B cell (primary cell): ENCODE measurements at regions not wholly inside any gene's neighbourhood (a gene's known extent, or its start where the extent isn't known, plus 50 kb on each side); places are given as distances from the start of the nearest gene placed in this dataset.

ENCODE experiments used
- ATAC-seq: fragments of 200-7000 bp; cut with Tn5 transposase; one replicate; pipeline ENCODE4 v1.10.0; 2021; ENCODE audit warnings: low read depth, mild to moderate bottlenecking, moderate number of reproducible peaks, moderate library complexity
- CTCF ChIA-PET: fragments of 350-600 bp; sonication (Branson Sonifier 250); formaldehyde crosslinking; loops from one replicate; lab custom pipeline; 2021; ENCODE audit warnings: antibody characterized with exemption, inconsistent platforms; lab: Charles Lee
- POLR2A ChIA-PET: fragments of 350-600 bp; sonication (Branson Sonifier 250); formaldehyde crosslinking; loops from one replicate; lab custom pipeline; 2021; ENCODE audit warnings: antibody characterized with exemption; lab: Charles Lee
- DNase-seq: peaks from one replicate; pipeline ENCODE4 v3.0.0; 2013
- H2AFZ ChIP-seq: 2 replicates; pipeline ENCODE4 v1.6.1; 2012; ENCODE audit warnings: mild to moderate bottlenecking, low read depth, low read length; ENCODE audit not compliant: insufficient read depth, poor library complexity, severe bottlenecking
- H3K27ac ChIP-seq, 2 donors: 1 replicate in 1 of 2; 2 replicates in 1 of 2; pipeline ENCODE4 v1.5.1; 2012 to 2013; ENCODE audit warnings: low read length in 2 of 2, mild to moderate bottlenecking in 2 of 2, moderate library complexity in 1 of 2
- H3K27me3 ChIP-seq, 4 experiments: fragments of 200-600 bp in 1 of 4; sonication (generic) in 1 of 4; replicated peaks in 1 of 4; 1 replicate in 2 of 4; 2 replicates in 2 of 4; pipeline versions ENCODE4 v1.6.1 to v1.7.0; 2013 to 2016; ENCODE audit warnings: low read length in 3 of 4, mild to moderate bottlenecking in 2 of 4, mixed read lengths in 1 of 4, moderate library complexity in 1 of 4; ENCODE audit not compliant: insufficient read depth in 4 of 4, control insufficient read depth in 3 of 4; ENCODE audit errors: control extremely low read depth in 1 of 4
- H3K36me3 ChIP-seq, 2 experiments: replicated peaks in 1 of 2; 1 replicate in 1 of 2; 2 replicates in 1 of 2; pipeline versions ENCODE4 v1.6.1 to v1.7.1; 2013; ENCODE audit warnings: low read length in 1 of 2; ENCODE audit not compliant: insufficient read depth in 2 of 2, control insufficient read depth in 1 of 2; ENCODE audit errors: control extremely low read depth in 1 of 2, extremely low read depth in 1 of 2
- H3K4me1 ChIP-seq, 2 donors: fragments of 200-600 bp in 1 of 2; sonication (generic) in 1 of 2; 1 replicate in 1 of 2; 2 replicates in 1 of 2; pipeline versions ENCODE4 v1.5.1 to v1.6.1; 2013 to 2017; ENCODE audit warnings: low read length in 2 of 2; ENCODE audit not compliant: control insufficient read depth in 2 of 2, insufficient read depth in 2 of 2
- H3K4me2 ChIP-seq: replicated peaks from 2 replicates; pipeline ENCODE3; 2012; ENCODE audit warnings: mild to moderate bottlenecking, low read depth, low read length; ENCODE audit not compliant: poor library complexity, severe bottlenecking
- H3K4me3 ChIP-seq, 5 experiments: fragments of 200-600 bp in 1 of 5; sonication (generic) in 1 of 5; 1 replicate in 3 of 5; 2 replicates in 2 of 5; pipeline versions ENCODE4 v1.5.1 to v1.7.0; 2011 to 2016; ENCODE audit warnings: low read length in 4 of 5, mild to moderate bottlenecking in 4 of 5, low read depth in 2 of 5, control low read depth in 1 of 5, moderate library complexity in 1 of 5; ENCODE audit not compliant: insufficient read depth in 1 of 5; ENCODE audit errors: control extremely low read depth in 1 of 5, extremely low read depth in 1 of 5
- H3K79me2 ChIP-seq: fragments of 200-600 bp; sonication (generic); one replicate; pipeline ENCODE4 v1.6.0; 2016; ENCODE audit warnings: low read length; ENCODE audit not compliant: control insufficient read depth, insufficient read depth
- H3K9ac ChIP-seq: fragments of 200-600 bp; sonication (generic); 2 replicates; pipeline ENCODE4 v1.6.1; 2017; ENCODE audit warnings: mild to moderate bottlenecking, low read length, moderate library complexity
- H3K9me3 ChIP-seq, 3 donors: one replicate each; pipeline versions ENCODE4 v1.6.1 to v1.7.1; 2013; ENCODE audit warnings: low read length in 2 of 3; ENCODE audit not compliant: control insufficient read depth in 2 of 3, insufficient read depth in 1 of 3; ENCODE audit errors: control extremely low read depth in 1 of 3
- H4K20me1 ChIP-seq: 2 replicates; pipeline ENCODE4 v1.6.0; 2012; ENCODE audit warnings: mild to moderate bottlenecking, low read length; ENCODE audit not compliant: insufficient read depth, control insufficient read depth, poor library complexity, severe bottlenecking
- H3K27ac Mint-ChIP-seq: one replicate; pipeline ENCODE4 v1.8.0; 2021; ENCODE audit warnings: mixed read lengths
- H3K27me3 Mint-ChIP-seq: one replicate; pipeline ENCODE4 v1.8.0; 2021; ENCODE audit warnings: mixed read lengths
- H3K4me1 Mint-ChIP-seq: one replicate; pipeline ENCODE4 v1.8.0; 2021; ENCODE audit warnings: mixed read lengths
- H3K4me3 Mint-ChIP-seq: one replicate; pipeline ENCODE4 v1.8.0; 2021; ENCODE audit warnings: mixed read lengths
- H3K9me3 Mint-ChIP-seq: one replicate; pipeline ENCODE4 v1.8.0; 2022; ENCODE audit warnings: mixed read lengths; ENCODE audit not compliant: insufficient read depth
- CTCF ChIP-seq: fragments of 200-600 bp; IDR thresholded peaks from one replicate; pipeline ENCODE4 v1.8.0; 2022; ENCODE audit warnings: antibody characterized with exemption, mild to moderate bottlenecking
- EZH2 ChIP-seq: IDR thresholded peaks from 2 replicates; pipeline ENCODE4 v1.6.1; 2012; ENCODE audit warnings: borderline replicate concordance, low read depth, mild to moderate bottlenecking, moderate library complexity, low read length; ENCODE audit not compliant: insufficient read depth, poor library complexity, severe bottlenecking
- WGBS: methylation state at CpG from one replicate; pipeline ENCODE4 v1.1.5; 2013; ENCODE audit warnings: missing lambda C conversion rate; ENCODE audit not compliant: insufficient coverage; 5-methylcytosine and 5-hydroxymethylcytosine counted together
- intact Hi-C: fragments of 100-400 bp; cut with micrococcal nuclease; formaldehyde crosslinking; loops from one replicate; pipeline ENCODE4 v1.10.0; 2022

- ATAC-seq (no peak), DNase-seq (no peak)
- Histone ChIP-seq H3K9me3 (no peaks in the 10 kb centered on the region), H3K36me3 (no peaks in the 10 kb centered on the region), H2AFZ (no peak overlapping the region), H4K20me1 (no peaks in the 10 kb centered on the region), H3K4me3 (no peak overlapping the region), H3K27ac (no peak overlapping the region), H3K4me2 (no peak overlapping the region), H3K4me1 (peaks cover 0 to 1% of the 10 kb centered on the region in 2 donors), H3K27me3 (no peaks in the 10 kb centered on the region), H3K79me2 (no peaks in the 10 kb centered on the region), H3K9ac (no peak overlapping the region)
- Mint-ChIP-seq H3K27me3 (no peaks in the 10 kb centered on the region), H3K4me1 (peaks cover 6% of the 10 kb centered on the region), H3K27ac (no peak overlapping the region), H3K9me3 (no peaks in the 10 kb centered on the region), H3K4me3 (no peak overlapping the region)
- TF ChIP-seq EZH2, result no peak
- TF ChIP-seq CTCF, result no peak
- intact Hi-C loops, result no loop called here
- ChIA-PET CTCF (no interaction called here), POLR2A (no interaction called here)
- no CpG with 5 or more reads among the region's 1 CpG for WGBS
Measured at GRCh38 chr5:133703935-133704334, 91.6 kb upstream of the FSTL4 start.

GRCh38 chr5:133702791-133703770 lies 90.7 kb upstream of the FSTL4 start:
- Mint-ChIP-seq H3K27me3 (no peaks in the 10 kb centered on the region), H3K4me1 (peaks cover 7% of the 10 kb centered on the region), H3K9me3 (no peaks in the 10 kb centered on the region), H3K4me3 (no peak overlapping the region), H3K27ac (no peak overlapping the region)
- no peak overlapping the region for H3K4me2 ChIP-seq
- no peaks in the 10 kb centered on the region for H3K27me3 ChIP-seq
- H3K79me2 ChIP-seq, result no peaks in the 10 kb centered on the region
- H3K27ac ChIP-seq, result no peak overlapping the region
- no peak for TF ChIP-seq CTCF
- no peak for TF ChIP-seq EZH2
- 94% methylated on average over 11 of the region's 15 CpGs for WGBS
- no peaks in the 10 kb centered on the region for H3K9me3 ChIP-seq
- POLR2A ChIA-PET, result no interaction called here
- no peaks in the 10 kb centered on the region for H3K36me3 ChIP-seq
- ATAC-seq (no peak), DNase-seq (no peak)
- H3K9ac ChIP-seq, result no peak overlapping the region
- peaks cover 0 to 8% of the 10 kb centered on the region in 2 donors for H3K4me1 ChIP-seq
- H4K20me1 ChIP-seq, result no peaks in the 10 kb centered on the region
- no peak overlapping the region for H3K4me3 ChIP-seq
- intact Hi-C loops, result no loop called here
- CTCF ChIA-PET, result no interaction called here
- no peak overlapping the region for H2AFZ ChIP-seq
